PC-9 (cell line): ENCODE measurements at regions not wholly inside any gene's neighbourhood (a gene's known extent, or its start where the extent isn't known, plus 50 kb on each side); places are given as distances from the start of the nearest gene placed in this dataset.

Experiments
- BruUV-seq: library from RNA; stranded (reverse); fragments of 400-500 nt; replicated peaks from 2 replicates; lab custom pipeline; 2021; lab: Mats Ljungman, UMichigan
- CTCF ChIA-PET: fragments of 300-600 bp; sonication (Branson Sonifier 250); formaldehyde crosslinking; loops from one replicate; lab custom pipeline; 2022; ENCODE audit warnings: antibody characterized with exemption; lab: Charles Lee
- POLR2A ChIA-PET: fragments of 300-600 bp; sonication (Branson Sonifier 250); formaldehyde crosslinking; loops from one replicate; lab custom pipeline; 2022; ENCODE audit warnings: antibody characterized with exemption; ENCODE audit not compliant: unreplicated experiment; lab: Charles Lee
- DNase-seq, 2 experiments: peaks; one replicate each; pipeline versions ENCODE4 v3.0.0 to v3.0.0-alpha.2; 2015 to 2022; ENCODE audit warnings: mixed read lengths in 1 of 2
- H2AFZ ChIP-seq: fragments of 200-600 bp; sonication (generic); 2 replicates; pipeline ENCODE4 v1.8.1; 2017; ENCODE audit warnings: antibody characterized with exemption
- H3F3A ChIP-seq: fragments of 200-600 bp; sonication (generic); 2 replicates; pipeline ENCODE4 v1.8.1; 2017; ENCODE audit warnings: antibody characterized with exemption, mild to moderate bottlenecking, low read depth; ENCODE audit not compliant: insufficient read depth
- H3K27ac ChIP-seq: fragments of 200-600 bp; sonication (generic); 2 replicates; pipeline ENCODE4 v1.6.1; 2016; ENCODE audit warnings: mixed run types
- H3K27me3 ChIP-seq: fragments of 200-600 bp; sonication (generic); 2 replicates; pipeline ENCODE4 v1.6.1; 2016; ENCODE audit warnings: low read depth, mixed run types; ENCODE audit not compliant: insufficient read depth
- H3K36me3 ChIP-seq: fragments of 200-600 bp; sonication (generic); 2 replicates; pipeline ENCODE4 v1.6.1; 2016; ENCODE audit warnings: low read depth, mixed run types
- H3K4me1 ChIP-seq: fragments of 200-600 bp; sonication (generic); replicated peaks from 2 replicates; pipeline ENCODE4 v1.6.1; 2016; ENCODE audit warnings: mixed run types; ENCODE audit not compliant: insufficient read depth
- H3K4me2 ChIP-seq: fragments of 200-600 bp; sonication (generic); 2 replicates; pipeline ENCODE4 v1.6.1; 2017; ENCODE audit warnings: mixed run types
- H3K4me3 ChIP-seq: fragments of 200-600 bp; sonication (generic); 2 replicates; pipeline ENCODE4 v1.6.1; 2016; ENCODE audit warnings: mixed run types
- H3K79me2 ChIP-seq: fragments of 200-600 bp; sonication (generic); 2 replicates; pipeline ENCODE4 v1.6.1; 2017; ENCODE audit warnings: low read depth, mixed run types
- H3K9me2 ChIP-seq: fragments of 200-600 bp; sonication (generic); 2 replicates; pipeline ENCODE4 v1.8.1; 2017; ENCODE audit warnings: mild to moderate bottlenecking; ENCODE audit not compliant: insufficient read depth
- H3K9me3 ChIP-seq: fragments of 200-600 bp; sonication (generic); 2 replicates; pipeline ENCODE4 v1.8.1; 2016; ENCODE audit warnings: low read depth; ENCODE audit not compliant: insufficient read depth
- H4K20me1 ChIP-seq: fragments of 200-600 bp; sonication (generic); 2 replicates; pipeline ENCODE4 v1.8.1; 2017; ENCODE audit not compliant: insufficient read depth
- CTCF ChIP-seq: fragments of 200-600 bp; sonication (generic); conservative IDR thresholded peaks from 2 replicates; pipeline ENCODE4 v1.6.1; 2017; ENCODE audit warnings: mixed run types, antibody characterized with exemption, mild to moderate bottlenecking, moderate library complexity
- EZH2 ChIP-seq: fragments of 200-600 bp; sonication (generic); IDR thresholded peaks from 2 replicates; pipeline ENCODE4 v1.8.0; 2017; ENCODE audit warnings: antibody characterized with exemption, low read depth
- intact Hi-C: fragments of 100-400 bp; cut with micrococcal nuclease; formaldehyde crosslinking; loops from one replicate; pipeline ENCODE4 v1.10.0; 2022; ENCODE audit not compliant: unreplicated experiment

GRCh38 chr3:162132981-162133380 is 636.4 kb downstream of the OTOL1 start:
- no peak overlapping the region for H3K4me2 ChIP-seq
- H3K27ac ChIP-seq = no peak overlapping the region
- no peaks in the 10 kb centered on the region for H3K9me2 ChIP-seq
- no peaks in the 10 kb centered on the region for H3K4me1 ChIP-seq
- no peak overlapping the region for H3K4me3 ChIP-seq
- CTCF ChIA-PET = no interaction called here
- DNase-seq = no peak
- no peaks in the 10 kb centered on the region for H3K27me3 ChIP-seq
- TF ChIP-seq EZH2 (no peak), CTCF (no peak)
- no peaks in the 10 kb centered on the region for H3F3A ChIP-seq
- no peaks in the 10 kb centered on the region for H3K9me3 ChIP-seq
- BruUV-seq = no TSS peak
- no peaks in the 10 kb centered on the region for H3K36me3 ChIP-seq
- intact Hi-C loops = no loop called here
- no peaks in the 10 kb centered on the region for H4K20me1 ChIP-seq
- H2AFZ ChIP-seq = no peak overlapping the region
- POLR2A ChIA-PET = no interaction called here
- H3K79me2 ChIP-seq = no peaks in the 10 kb centered on the region

DNA sequence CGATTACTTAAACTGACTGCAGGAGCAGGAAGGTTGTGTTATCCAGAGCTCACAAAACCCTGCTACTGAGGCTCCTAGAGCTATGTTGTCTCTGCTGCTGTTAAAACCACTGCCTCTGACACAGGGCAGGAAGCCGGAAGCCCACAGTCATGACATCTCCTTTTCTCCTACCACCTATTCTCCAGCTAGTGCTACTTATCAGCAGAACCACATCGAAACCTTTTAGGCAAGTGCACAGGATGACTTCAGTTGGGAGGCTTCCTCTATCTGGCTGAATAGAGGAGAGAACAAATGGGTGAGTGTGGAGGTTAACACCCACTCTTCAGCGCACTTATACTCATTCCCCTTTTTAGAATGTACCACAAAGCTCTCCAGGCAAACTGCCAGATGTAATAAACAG is 638.0 kb downstream of the OTOL1 start:
- Histone ChIP-seq H3K36me3 (no peaks in the 10 kb centered on the region), H3K27me3 (no peaks in the 10 kb centered on the region), H3K4me3 (no peak overlapping the region), H3K79me2 (no peaks in the 10 kb centered on the region), H3K4me2 (no peak overlapping the region), H3K9me3 (no peaks in the 10 kb centered on the region), H3K9me2 (no peaks in the 10 kb centered on the region), H3K4me1 (no peaks in the 10 kb centered on the region), H4K20me1 (no peaks in the 10 kb centered on the region), H3K27ac (no peak overlapping the region), H2AFZ (peak overlapping the region; percentile 15; the same call in 1 of the 2 replicates), H3F3A (no peaks in the 10 kb centered on the region)
- intact Hi-C loops = no loop called here
- ChIA-PET CTCF (no interaction called here), POLR2A (no interaction called here)
- no peak for DNase-seq
- TF ChIP-seq EZH2 (no peak), CTCF (no peak)
- BruUV-seq = no TSS peak

DNA sequence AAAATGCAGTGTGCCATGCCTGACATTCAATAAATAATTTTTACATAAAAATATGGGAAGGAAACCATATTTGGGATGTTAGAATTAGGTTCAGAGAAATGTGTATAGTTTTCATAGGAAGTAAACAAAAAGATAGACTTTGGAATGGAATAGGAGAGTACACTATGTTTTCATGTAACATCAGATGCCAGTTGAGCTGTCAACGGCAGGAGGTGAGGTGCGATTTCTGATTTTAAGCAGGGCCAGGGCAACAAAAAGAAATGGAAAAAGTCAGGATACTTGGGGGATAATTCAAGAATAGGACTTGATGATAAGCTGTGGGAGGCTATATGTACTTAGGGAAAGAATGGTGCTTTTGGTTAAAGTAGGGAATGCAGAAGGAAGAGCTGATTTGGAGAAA is 639.5 kb downstream of the OTOL1 start:
- ChIA-PET POLR2A (no interaction called here), CTCF (no interaction called here)
- H3K27me3 ChIP-seq = no peaks in the 10 kb centered on the region
- intact Hi-C loops = no loop called here
- no peaks in the 10 kb centered on the region for H4K20me1 ChIP-seq
- no peak overlapping the region for H3K27ac ChIP-seq
- no peaks in the 10 kb centered on the region; the same call in 1 of the 2 replicates for H3F3A ChIP-seq
- no peak overlapping the region for H2AFZ ChIP-seq
- TF ChIP-seq CTCF (no peak), EZH2 (no peak)
- no peaks in the 10 kb centered on the region for H3K9me3 ChIP-seq
- no peaks in the 10 kb centered on the region for H3K79me2 ChIP-seq
- H3K4me2 ChIP-seq = no peak overlapping the region
- BruUV-seq = no TSS peak
- H3K9me2 ChIP-seq = no peaks in the 10 kb centered on the region
- no peaks in the 10 kb centered on the region for H3K4me1 ChIP-seq
- H3K36me3 ChIP-seq = no peaks in the 10 kb centered on the region
- H3K4me3 ChIP-seq = no peak overlapping the region
- no peak for DNase-seq
